Effector CD4-positive, alpha-beta T cell (primary cell): ENCODE measurements at regions not wholly inside any gene's neighbourhood (a gene's known extent, or its start where the extent isn't known, plus 50 kb on each side); places are given as distances from the start of the nearest gene placed in this dataset.
"Not testable (repeated sequence)": the region's sequence is repeated elsewhere in the genome, so short reads cannot be mapped to it uniquely, and the experiment has no call there.

ENCODE experiments used
- DNase-seq: peaks from one replicate; pipeline ENCODE4 v3.0.0-alpha.2; 2020

DNA sequence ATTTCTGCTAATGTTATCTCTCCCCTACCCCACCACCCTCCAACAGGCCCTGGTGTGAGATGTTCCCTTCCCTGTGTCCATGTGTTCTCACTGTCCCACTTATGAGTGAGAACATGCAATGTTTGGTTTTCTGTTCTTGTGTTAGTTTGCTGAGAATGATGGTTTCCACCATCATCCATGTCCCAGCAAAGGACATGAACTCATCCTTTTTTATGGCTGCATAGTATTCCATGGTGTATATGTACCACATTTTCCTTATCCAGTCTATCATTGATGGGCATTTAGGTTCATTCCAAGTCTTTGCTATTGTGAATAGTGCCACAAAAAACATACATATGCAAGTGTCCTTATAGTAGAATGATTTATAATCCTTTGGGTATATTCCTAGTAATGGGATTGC, 104.5 kb downstream of the ZNF33B start:
- not testable (repeated sequence) for DNase-seq

DNA sequence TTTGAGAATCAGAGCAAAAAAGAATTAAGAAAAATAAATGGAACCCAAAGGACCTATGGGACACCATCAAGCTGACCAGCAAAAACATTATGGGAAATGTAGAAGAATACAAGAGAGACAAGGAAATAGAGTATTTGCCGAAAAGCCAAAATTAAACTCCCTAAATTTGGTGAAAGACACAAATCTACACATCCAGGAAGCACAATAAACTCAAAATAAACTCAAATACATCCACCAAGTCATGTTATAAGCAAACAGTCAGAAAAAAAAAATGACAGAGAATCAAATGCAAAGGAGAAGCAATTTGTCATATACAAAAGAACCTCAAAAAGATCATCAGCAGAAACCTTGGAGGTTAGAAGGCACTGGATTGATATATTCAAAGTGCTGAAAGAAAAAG, 105.4 kb downstream of the ZNF33B start:
- no peak for DNase-seq

DNA sequence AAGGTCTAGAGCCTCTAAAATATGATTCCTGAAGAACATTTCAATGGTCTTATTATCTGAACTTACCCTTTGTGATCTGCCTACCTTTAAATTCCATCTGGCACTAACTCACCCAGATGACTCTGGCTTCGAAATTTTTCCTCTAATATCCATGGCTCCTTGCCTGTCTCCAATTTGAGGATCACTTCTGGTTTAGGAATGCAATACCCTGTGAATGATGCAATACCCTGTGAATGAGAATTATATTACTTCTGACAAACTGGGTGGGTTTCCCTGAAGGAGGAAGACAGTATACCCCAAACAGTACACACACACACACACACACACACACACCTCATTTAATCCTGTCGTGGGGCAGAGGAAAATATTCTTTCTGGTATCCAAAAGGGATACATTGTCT, 115.3 kb downstream of the ZNF33B start:
- no peak for DNase-seq

DNA sequence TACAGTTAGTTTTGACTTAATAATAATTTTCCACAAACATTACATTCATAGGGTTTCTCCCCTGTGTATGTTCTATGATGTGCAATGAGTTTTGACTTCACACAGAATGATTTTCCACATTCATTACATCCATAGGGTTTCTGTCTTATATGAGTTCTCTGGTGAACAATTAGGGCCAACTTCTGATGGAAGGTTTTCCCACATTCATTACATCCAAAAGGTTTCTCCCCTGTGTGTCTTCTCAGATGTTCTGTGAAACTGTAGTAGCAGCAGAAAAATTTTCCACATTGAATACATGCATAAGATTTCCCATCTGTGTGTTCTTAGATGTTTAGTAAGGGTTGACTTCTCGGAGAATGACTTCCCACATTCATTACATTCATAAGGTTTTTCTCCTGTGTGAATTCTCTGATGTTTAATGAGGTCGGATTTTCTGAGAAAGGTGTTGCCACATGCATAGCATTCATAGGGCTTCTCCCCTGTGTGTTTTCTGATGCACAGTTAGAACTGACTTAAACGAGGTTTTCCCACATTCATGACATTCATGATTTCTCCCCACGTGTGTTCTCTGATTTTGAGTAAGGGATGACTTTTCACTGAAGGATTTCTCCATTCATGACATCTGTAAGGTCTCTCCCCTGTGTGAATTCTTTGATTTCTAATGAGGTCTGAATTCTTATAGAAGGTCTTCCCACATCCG, 118.5 kb downstream of the ZNF33B start:
- no peak for DNase-seq

DNA sequence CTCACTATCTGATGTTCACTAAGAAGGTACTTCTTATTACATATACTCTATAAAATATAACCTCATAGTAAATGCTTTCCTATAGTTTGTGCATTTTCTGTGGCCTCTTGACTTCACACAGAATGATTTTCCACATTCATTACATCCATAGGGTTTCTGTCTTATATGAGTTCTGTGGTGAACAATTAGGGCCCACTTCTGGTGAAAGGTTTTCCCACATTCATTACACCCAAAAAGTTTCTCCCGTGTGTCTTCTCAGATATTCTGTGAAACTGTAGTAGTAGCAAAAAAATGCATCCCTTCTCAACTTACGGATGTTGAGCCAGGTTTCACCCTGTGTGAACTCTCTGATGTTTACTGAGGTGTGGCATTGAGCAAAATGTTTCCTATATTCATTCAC, 119.3 kb downstream of the ZNF33B start:
- no peak for DNase-seq

DNA sequence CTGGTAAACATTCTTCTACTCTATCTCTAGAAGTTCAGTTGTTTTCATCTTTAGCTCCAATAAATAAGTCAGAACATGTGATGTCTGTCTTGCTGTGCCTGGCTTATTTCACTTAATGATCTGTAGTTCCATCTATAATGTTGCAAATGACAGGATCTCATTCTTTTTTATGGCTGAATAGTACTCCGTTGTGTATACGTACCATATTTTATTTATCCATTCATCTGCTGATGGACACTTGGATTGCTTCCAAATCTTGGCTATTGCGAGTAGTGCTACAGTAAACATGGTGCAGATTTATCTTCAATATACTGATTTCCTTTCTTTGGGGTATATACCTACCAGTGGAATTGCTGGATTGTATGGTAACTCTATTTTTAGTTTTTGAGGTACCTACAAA, 124.4 kb downstream of the ZNF33B start:
- DNase-seq = no peak

DNA sequence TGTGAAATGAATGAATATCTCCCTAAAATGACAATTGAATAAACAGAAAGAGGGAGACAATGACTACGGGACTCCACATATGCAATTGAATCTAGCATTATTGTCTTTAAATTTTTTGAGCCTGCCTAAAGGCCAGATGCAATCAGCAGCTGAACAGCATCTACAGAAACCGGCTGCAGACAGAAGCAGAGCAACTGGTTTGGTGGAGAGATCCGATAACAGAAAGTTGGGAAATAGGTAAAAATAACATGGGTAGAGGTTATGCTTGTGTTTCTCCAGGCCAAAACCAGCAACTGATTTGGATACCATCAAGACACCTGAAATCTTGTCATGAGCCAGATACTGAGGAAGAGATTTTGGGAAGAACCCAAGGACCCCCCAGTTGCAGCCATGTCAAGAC, 146.6 kb downstream of the ZNF33B start:
- no peak for DNase-seq

DNA sequence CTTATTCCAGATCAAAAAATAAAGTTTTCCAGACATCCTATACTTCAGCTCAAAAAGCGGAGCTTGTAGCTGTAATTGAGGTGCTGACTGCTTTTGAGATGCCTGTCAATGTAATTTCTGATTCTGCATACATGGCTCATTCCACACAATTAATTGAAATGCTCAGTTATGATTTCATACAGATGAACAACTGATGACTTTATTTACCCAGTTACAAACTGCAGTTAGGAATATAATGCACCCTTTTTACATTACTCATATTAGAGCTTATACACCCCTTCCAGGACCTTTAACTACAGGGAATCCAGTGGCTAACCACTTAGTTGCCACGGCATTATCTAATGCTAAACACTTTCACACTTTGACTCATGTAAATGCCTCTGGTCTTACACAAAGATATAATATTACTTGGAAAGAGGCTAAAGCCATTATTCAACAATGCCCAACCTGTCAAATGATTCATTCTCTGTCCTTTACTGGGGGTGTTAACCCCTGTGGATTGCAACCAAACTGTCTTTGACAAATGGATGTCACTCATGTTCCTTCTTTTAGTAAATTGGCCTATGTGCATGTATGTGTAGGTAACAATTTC, 147.3 kb downstream of the ZNF33B start:
- no peak for DNase-seq

DNA sequence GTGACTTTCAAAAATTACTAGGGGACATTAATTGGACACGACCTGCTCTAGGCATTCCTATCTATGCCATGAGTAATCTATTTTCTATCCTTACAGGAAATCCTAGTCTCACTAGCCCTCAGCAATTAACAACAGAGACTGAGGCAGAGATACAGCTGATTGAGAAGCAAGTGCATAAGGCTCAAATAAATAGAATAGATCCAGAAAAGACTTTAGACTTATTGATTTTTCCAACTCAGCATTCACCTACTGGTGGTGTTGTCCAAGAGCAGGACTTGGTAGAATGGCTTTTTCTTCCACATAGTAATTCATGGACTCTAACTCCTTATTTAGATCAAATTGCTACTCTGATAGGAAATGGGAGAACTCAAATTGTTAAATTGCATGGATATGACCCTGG, 148.0 kb downstream of the ZNF33B start:
- DNase-seq = no peak

DNA sequence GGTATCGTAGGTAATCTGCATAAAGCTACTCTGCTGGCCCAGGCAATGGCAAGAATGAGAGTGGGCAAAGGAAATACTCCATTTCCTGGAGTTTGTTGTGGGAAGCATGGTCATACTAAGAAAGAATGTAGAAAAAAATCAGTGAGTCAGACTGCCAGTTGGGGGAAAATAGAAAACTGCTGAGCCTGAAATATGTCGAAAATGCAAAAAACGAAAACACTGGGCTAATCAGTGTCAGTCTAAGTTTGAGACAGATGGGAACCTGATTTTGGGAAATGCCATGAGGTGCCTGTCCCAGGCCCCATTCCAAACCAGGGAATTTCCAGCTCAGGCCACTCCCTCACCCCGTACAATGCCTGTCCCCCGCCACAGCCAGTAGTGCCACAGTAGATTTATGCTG, 150.0 kb downstream of the ZNF33B start:
- no peak for DNase-seq

DNA sequence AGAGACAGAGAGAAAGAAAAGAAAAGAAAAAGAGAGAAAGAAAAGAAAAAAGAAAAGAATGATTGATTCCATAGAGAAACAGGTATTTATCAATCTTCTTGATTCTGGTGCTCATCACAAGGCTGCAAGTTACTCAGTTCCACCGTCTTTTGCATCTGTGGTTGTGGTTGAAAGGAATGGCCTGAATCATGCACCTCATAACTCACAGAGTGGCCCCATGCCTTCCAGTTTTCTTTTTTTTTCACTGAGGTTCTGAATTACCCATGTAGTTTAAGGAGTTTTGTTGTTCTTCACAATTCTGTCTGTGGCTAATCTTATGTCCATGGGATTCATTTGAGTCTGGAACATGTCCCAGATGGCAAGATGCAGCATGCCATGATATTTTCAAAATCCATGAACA, 156.0 kb downstream of the ZNF33B start:
- no peak for DNase-seq

DNA sequence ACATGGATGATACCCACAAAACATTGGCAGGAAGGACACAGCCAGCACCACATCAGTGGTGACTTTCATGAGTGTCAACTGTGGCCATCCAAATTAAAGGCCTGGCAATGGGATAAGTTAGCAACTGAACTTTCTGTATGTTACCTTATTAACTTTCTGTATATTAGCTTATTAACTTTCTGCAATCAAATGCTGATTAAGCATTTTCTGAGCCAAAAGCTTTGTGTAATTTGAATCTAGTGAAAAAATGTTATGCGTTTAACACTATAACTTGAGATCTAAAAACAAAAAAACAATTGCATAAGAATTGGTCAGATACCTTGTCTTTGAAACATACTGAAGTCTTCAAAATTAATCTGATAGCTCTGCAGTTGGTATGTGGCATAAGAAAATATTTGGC, 159.3 kb downstream of the ZNF33B start:
- no peak for DNase-seq

DNA sequence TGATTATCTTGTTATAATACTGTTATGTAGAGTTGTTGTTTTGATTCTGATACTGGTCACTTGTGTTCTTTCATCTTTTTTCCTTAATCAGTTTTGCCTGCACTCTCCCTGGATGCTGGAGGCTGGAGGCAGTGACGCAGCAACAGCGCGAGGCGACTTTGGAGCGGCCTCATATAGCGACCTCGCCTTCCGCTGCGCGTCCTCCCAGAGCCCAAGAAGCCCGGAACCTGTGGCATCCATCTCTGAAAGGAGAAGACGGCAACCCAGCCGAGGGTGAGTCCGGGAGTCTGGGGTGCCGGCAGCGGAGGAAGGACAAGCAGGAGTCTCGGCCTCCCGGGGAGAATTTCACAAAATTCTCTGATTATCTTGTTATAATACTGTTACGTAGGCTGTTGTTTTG, 161.2 kb downstream of the ZNF33B start:
- no peak for DNase-seq

DNA sequence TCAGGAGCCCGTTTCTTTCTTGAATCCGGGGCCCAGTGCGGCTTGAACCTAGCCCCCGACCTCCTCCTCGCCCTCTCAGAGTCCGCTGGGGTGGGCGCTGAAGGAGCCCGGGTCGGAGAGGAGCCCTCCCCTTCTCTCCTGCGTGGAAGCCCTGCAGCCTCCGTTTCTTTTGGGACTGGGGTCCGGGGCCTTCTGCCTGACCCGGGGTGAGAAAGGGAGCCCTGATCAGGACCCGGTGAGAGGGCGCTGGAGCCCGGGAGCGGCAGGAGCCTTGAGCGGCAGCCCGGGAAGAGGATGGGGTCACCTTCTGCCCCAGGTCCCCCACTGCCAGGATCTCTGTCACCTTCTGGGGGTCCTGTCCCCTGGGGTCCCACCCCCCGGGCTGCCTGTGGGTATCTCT, 162.3 kb downstream of the ZNF33B start:
- no peak for DNase-seq

DNA sequence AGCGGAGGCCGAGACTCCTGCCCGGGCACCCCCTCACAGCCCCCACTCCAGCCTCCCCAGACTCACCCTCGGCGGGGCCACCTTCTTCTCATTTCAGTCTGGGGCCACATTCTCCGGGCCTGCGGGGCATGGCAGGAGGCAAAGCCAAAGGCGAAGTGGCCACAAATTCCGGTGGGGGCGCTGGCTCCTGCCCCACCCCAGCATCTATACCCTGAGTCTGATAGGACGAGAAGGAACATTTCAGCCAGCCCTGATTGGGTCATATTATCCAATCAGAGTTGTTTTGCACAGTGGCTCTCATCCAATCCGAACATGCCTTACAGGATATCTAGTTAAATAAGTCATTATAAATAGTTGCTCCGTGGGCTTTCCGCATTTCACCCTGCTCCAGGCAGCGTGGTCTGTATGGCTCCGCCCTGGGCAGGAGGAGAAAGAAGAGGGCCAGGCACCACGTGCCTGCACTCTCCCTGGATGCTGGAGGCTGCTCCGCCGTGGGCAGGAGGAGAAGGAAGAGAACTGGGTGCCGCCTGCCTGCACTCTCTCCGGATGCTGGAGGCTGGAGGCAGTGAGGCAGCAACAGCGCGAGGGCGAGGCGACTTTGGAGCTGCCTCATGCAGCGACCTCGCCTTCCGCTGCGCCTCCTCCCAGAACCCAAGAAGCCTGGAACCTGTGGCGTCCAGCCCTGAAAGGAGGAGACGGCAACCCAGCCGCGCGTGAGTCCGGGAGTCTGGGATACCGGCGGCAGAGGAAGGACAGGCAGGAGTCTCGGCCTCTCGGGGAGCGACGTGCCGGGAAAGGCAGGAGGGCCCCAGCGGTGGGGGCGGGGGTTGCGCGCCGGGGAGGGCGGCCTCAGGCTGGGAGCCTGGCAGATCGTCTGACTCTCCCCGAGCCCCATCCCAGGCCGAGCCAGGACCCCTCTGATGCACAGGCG, 162.9 kb downstream of the ZNF33B start:
- DNase-seq = no peak

DNA sequence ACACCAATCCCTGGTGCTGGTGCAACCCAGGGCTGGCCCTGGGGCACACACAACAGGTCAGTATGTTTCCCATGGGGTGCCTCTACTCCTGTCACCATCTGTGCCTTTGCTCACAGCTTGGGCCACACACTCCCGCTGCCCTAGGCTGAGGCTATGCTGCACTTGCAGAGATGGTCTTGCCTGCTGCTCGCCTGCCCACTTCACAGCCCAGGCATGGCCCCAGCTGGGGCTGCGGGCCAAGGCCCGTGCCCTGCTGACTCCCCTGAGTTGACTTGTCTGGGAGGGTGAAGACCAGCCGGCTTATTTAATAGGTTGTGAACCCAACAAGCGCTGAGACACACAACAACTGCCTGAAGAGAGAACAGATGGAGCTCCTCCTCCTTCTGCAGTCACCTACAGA, 184.1 kb downstream of the ZNF33B start:
- no peak for DNase-seq

DNA sequence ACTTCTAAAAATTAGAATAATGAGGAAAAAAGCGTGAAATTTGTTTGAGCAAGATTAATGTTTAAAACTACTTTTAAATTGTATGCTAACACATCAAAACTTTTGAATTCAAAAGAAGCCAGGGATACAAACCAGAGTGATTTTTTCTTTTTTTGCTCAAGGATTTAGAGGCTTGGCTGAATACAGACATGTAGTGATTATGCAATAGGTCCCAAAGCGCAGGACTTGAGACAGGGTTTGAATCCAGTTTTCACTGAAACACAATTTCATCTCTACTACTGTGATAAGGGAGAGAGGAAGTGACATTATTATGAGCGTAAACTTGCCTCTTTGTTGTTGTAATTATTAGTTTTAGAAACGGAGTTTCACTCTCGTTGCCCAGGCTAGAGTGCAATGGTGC, 207.3 kb downstream of the ZNF33B start:
- no peak for DNase-seq

DNA sequence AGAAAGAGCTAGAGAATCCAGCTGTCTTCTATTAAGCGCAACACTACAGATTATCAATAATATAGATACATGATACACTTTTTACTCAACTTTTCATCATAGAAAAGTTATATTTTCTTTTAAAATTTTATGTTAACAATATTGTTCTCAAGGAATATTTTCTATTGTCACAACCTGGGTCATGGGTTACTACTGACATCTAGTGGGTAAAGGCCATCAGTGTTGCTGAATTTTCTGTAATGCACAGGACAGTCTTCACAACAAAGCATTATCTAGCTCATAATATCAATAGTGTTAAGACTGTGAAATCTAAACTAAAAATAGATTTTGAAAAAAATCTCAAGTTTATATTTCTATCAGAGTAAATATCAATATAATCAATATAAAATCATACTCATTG, 209.8 kb downstream of the ZNF33B start:
- DNase-seq = no peak

DNA sequence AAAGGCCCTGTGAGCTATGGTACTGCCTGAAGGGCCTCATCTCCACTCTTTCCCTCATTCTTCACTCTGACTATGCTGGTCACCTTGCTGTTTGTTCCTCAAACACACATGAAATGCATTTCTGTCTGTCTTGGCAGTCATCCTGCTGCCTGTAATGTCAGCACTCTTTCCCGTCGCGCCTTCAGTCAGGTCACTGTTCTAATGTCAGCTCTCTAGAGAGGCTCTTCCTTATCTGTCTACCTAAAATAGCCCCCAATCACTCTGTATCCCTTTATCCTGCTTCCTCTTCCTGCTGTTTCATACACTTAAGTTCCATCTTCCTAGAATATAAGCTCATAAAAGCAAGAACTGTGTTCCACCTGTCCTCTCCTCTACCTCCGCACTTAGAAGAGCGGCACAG, 215.5 kb downstream of the ZNF33B start:
- no peak for DNase-seq

DNA sequence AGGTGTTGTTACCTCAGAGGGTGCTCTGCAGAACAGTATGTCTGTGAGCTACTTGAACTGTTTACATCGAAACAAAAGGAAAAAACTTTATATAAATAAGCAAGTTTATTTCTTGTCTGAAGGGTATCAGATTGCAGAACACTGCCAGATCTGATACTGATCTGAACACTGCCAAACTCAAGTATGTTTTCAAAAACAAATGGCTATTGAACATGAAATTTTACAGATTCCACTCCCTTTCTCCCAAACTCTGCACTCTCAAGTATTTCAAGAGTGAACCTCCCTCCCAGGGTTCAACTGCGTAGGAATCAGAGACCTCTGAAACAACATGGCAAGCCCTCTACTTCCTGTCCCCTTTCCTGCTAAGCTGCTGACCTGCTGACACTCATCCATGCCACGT, 216.6 kb downstream of the ZNF33B start:
- no peak for DNase-seq

DNA sequence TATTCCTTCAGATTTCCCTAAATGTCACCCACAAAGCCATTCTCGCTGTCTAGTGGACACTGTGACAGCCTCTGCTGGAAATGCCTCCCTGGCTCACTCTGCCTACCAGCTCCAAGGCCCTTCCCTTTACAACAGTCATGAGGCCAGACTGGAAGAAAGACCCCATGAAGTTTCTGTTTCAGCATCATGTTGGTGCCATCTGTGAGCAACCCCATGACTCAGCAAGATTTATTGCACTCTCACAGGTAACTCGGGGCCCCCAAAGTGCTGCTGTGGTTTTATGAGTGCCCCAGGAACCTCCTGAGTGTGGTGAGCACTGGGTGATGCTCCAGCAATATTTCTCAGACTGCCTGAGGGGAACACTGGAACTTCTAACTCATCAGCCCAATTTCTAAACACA, 218.6 kb downstream of the ZNF33B start:
- DNase-seq = no peak

DNA sequence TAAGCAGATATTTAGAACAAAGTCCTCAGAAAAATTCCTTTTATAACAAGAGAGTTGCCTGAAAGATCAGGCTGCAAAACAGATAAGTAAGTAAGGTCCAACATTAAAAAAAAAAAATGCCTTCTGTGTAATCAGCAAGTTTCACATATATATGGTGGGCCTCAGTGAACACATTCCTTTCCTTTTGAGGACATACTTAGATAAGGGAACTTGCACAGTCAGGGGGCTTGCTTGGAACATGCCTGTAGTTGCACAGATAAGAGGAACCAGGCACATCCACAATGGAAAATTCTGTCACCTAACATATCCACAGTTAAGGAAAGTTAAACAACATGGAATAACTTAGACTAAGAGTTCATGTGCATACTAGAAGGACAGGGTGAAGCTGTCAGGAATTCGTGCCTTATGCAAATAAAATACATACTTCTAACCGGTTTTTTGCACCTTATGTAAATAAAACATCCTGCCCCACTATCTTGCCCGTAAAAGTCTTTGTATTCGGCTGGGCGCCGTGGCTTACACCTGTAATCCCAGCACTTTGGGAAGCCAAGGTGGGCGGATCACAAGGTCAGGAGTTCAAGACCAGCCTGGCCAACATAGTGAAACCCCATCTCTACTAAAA, 257.3 kb downstream of the ZNF33B start:
- DNase-seq = no peak

DNA sequence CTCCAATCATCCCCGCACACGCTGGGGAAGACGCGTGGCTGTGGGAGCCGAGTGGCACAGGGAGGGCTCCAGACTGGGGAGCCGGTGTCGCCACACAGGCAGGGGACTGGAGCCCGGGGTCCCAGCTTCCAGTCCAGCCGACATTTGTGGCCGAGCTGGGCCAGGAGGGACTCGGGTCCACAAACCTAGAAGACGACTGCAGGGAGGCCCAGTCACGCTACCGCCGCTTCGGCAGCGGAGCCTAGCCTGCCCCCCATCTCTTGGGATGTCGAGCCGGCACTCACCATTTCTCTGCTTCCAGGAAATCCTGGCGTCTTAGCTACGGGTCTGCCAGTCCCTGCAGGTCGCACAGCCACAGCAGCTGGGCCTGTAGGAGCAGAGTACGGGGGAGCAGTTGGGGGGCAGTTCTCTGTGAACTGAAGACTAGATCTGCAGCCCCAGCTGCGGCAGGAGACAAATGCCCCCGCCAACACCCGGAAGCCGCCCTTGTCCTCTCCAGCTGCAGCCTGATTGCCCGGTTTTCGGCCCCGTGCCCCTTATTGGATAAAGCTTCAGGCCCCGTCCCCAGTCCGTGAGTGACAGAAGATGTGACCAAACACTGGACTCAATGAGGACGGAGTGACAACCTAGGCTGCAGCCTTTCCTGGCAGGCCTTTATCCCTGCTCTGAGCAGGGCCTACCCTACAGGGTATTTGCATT, 270.7 kb downstream of the ZNF33B start:
- no peak for DNase-seq
